Peyer's patch (tissue), 4 donors: ENCODE measurements at regions not wholly inside any gene's neighbourhood (a gene's known extent, or its start where the extent isn't known, plus 50 kb on each side); places are given as distances from the start of the nearest gene placed in this dataset.

ENCODE experiments used
- CTCF ChIP-seq, 6 experiments: fragments of 450-650 bp in 4 of 6; fragments of 200-600 bp in 2 of 6; sonication (generic) in 1 of 6; IDR thresholded peaks; one replicate each; pipeline ENCODE4 v1.5.1; 2017 to 2019; ENCODE audit warnings: antibody characterized with exemption in 6 of 6, mild to moderate bottlenecking in 3 of 6, moderate library complexity in 1 of 6
- POLR2A ChIP-seq, 2 donors: fragments of 450-650 bp; IDR thresholded peaks; one replicate each; pipeline ENCODE4 v1.5.1; 2017; ENCODE audit warnings: antibody characterized with exemption in 2 of 2, mild to moderate bottlenecking in 2 of 2, moderate library complexity in 2 of 2

- no peak for TF ChIP-seq POLR2A (IDR thresholded peaks at IDR 0.05)
- no peak for TF ChIP-seq CTCF (IDR thresholded peaks at IDR 0.05)
These were observed 153.0 kb downstream of the KIF26A start for GRCh38 chr14:104291123-104292000.
